SU-DHL-6 (cell line): ENCODE measurements at regions not wholly inside any gene's neighbourhood (a gene's known extent, or its start where the extent isn't known, plus 50 kb on each side); places are given as distances from the start of the nearest gene placed in this dataset.

Experiments used
- H2AFZ ChIP-seq: fragments of 200-600 bp; sonication (generic); 2 replicates; pipeline ENCODE4 v1.6.1; 2014; ENCODE audit warnings: low read depth, mild to moderate bottlenecking, moderate library complexity, mixed read lengths, antibody characterized with exemption, low read length; ENCODE audit not compliant: severe bottlenecking
- H3F3A ChIP-seq: fragments of 200-600 bp; shearing (Covaris generic); 2 replicates; pipeline ENCODE4 v1.6.0; 2016; ENCODE audit warnings: antibody characterized with exemption, mild to moderate bottlenecking; ENCODE audit not compliant: insufficient read depth
- H3K27ac ChIP-seq: fragments of 200-600 bp; sonication (generic); 2 replicates; pipeline ENCODE4 v1.5.1; 2016; ENCODE audit warnings: low read depth, mild to moderate bottlenecking, low read length, moderate library complexity, mixed read lengths
- H3K27me3 ChIP-seq: fragments of 200-600 bp; sonication (generic), shearing (Covaris generic); 2 replicates; pipeline ENCODE4 v1.6.0; 2014; ENCODE audit warnings: mild to moderate bottlenecking, low read length
- H3K36me3 ChIP-seq: fragments of 200-600 bp; sonication (generic); 2 replicates; pipeline ENCODE4 v1.6.1; 2014; ENCODE audit warnings: mild to moderate bottlenecking, low read length, mixed read lengths
- H3K4me2 ChIP-seq: fragments of 300-600, 200-600 bp; shearing (Covaris generic), sonication (generic); 2 replicates; pipeline ENCODE4 v1.6.0; 2014; ENCODE audit warnings: low read length, low read depth, mild to moderate bottlenecking; ENCODE audit not compliant: poor library complexity, severe bottlenecking
- H3K4me3 ChIP-seq: fragments of 200-600 bp; sonication (generic); 2 replicates; pipeline ENCODE4 v1.5.1; 2014; ENCODE audit warnings: antibody characterized with exemption, low read length, mild to moderate bottlenecking, mixed read lengths; ENCODE audit not compliant: insufficient read depth, poor library complexity, severe bottlenecking
- H3K79me2 ChIP-seq: fragments of 200-600 bp; sonication (generic); 2 replicates; pipeline ENCODE4 v1.6.1; 2014; ENCODE audit warnings: mild to moderate bottlenecking, low read length, moderate library complexity; ENCODE audit not compliant: insufficient read depth
- H3K9ac ChIP-seq: fragments of 200-600 bp; sonication (generic); 2 replicates; pipeline ENCODE4 v1.7.0; 2014; ENCODE audit warnings: mild to moderate bottlenecking, low read length
- H3K9me2 ChIP-seq: fragments of 200-600 bp; sonication (generic); replicated peaks from 2 replicates; pipeline ENCODE4 v1.6.1; 2014; ENCODE audit warnings: low read length; ENCODE audit not compliant: insufficient read depth
- H3K9me3 ChIP-seq: fragments of 200-600 bp; sonication (generic); 2 replicates; pipeline ENCODE4 v1.6.1; 2014; ENCODE audit warnings: low read length, mixed read lengths; ENCODE audit not compliant: insufficient read depth
- H4K20me1 ChIP-seq: fragments of 200-600 bp; sonication (generic); 2 replicates; pipeline ENCODE4 v1.6.1; 2014; ENCODE audit warnings: low read depth, mild to moderate bottlenecking, antibody characterized with exemption, low read length, moderate library complexity, mixed read lengths
- EZH2phosphoT487 ChIP-seq: fragments of 200-600 bp; sonication (generic), shearing (Covaris generic); conservative IDR thresholded peaks from 2 replicates; pipeline ENCODE4 v1.6.1; 2018; ENCODE audit warnings: mild to moderate bottlenecking, antibody characterized with exemption, low read length, moderate library complexity, mixed read lengths
- TF ChIP-seq, protein P1 (sequence below): fragments of 200-600 bp; sonication (generic); IDR thresholded peaks from one replicate; pipeline ENCODE4 v1.5.1; 2017; ENCODE audit warnings: antibody characterized with exemption, mild to moderate bottlenecking, low read length, moderate library complexity; ENCODE audit not compliant: insufficient read depth, poor library complexity, severe bottlenecking

DNA sequence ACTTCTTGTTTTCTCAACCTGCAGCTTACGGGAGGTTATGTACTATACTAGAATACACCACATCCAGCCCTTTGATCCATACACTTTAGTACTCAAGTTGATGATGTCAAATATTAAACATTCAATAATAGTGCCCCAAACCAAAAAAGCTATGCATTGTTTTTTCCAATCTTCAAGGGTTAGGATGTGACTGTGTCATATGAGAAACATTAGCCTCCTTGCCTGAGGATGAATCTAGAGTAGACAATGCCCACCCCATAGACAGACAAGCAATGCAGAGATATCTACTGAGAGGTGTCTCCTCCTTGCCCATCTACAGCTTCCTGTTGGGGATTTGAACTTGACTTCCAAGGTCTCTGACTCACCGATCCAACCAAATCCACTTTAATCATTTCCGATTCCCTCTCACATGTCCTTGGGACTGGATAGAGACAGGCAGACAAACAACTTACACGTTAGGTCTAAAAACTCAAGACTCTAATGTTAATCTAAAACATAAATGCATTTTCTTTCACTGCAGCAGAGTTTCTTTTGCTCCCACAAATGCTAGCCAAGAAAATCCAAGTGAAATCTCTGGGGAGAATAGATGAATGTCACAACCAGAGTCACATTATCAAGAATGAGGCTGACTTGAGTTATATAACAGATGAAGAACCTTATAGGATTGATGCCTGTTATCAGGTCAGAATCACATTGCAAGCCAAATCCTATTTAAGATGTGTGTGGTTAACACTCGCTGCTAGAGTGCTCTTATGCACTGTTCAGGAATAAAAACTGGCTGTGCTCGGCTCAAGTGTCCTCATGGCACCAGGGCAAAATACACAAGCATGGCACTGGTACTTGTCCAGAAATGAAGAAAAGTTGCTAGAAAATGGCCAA, 75.5 kb upstream of the TNFAIP3 start:
- Histone ChIP-seq H3K4me3 (no peak overlapping the region), H3F3A (no peaks in the 10 kb centered on the region), H3K36me3 (no peaks in the 10 kb centered on the region), H3K27me3 (no peaks in the 10 kb centered on the region), H3K9me2 (no peaks in the 10 kb centered on the region), H3K9me3 (no peaks in the 10 kb centered on the region), H3K27ac (no peak overlapping the region), H3K4me2 (no peak overlapping the region), H3K79me2 (no peaks in the 10 kb centered on the region), H3K9ac (no peak overlapping the region), H4K20me1 (no peaks in the 10 kb centered on the region), H2AFZ (no peak overlapping the region)
- TF ChIP-seq EZH2phosphoT487 = no peak
- TF ChIP-seq, protein P1, sequence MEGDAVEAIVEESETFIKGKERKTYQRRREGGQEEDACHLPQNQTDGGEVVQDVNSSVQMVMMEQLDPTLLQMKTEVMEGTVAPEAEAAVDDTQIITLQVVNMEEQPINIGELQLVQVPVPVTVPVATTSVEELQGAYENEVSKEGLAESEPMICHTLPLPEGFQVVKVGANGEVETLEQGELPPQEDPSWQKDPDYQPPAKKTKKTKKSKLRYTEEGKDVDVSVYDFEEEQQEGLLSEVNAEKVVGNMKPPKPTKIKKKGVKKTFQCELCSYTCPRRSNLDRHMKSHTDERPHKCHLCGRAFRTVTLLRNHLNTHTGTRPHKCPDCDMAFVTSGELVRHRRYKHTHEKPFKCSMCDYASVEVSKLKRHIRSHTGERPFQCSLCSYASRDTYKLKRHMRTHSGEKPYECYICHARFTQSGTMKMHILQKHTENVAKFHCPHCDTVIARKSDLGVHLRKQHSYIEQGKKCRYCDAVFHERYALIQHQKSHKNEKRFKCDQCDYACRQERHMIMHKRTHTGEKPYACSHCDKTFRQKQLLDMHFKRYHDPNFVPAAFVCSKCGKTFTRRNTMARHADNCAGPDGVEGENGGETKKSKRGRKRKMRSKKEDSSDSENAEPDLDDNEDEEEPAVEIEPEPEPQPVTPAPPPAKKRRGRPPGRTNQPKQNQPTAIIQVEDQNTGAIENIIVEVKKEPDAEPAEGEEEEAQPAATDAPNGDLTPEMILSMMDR = no peak

DNA sequence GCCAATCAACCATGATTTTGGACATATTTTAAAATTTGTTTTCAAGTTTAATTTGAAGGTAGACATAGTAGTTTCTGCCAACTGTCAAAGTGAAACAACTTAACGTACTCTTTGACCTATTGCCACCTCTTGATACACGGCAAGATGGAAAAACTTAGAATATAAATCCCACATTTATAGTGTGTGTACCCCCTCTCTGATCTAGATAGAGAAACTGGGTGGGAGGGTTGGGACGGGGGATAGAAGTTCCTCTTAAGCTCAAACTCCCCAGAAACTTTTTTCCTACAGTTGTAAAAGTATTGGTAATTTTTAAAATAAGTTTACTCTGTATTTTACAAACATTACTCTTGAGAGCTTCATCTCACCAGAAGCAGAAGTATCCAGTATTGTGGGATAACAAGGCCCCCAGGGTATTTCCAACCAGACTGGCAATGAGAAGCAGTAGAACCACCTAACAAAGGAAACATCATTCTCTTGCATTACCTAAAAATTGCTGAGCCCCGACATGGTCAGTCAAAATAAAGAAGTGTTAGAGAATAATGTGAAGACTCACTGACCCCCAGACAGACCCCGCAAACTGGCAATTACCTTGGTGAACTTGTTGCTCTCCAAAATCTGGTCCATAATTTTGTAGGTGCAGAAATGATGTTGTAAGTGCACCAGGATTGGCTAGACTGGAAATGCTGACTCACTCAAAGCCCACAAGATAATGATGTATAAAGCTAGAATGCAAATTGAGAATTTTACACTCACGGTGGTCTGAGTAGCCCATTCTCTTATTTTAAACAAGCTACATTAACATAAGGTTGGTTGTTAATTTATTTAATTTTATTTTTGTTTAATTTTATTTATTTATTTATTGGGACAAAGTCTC, 74.7 kb upstream of the TNFAIP3 start:
- Histone ChIP-seq H3K36me3 (no peaks in the 10 kb centered on the region), H3K4me3 (no peak overlapping the region), H2AFZ (no peak overlapping the region), H4K20me1 (no peaks in the 10 kb centered on the region), H3K79me2 (no peaks in the 10 kb centered on the region), H3K9me3 (no peaks in the 10 kb centered on the region), H3K9me2 (no peaks in the 10 kb centered on the region), H3K27me3 (no peaks in the 10 kb centered on the region), H3K27ac (no peak overlapping the region), H3K9ac (no peak overlapping the region), H3F3A (no peaks in the 10 kb centered on the region), H3K4me2 (no peak overlapping the region)
- TF ChIP-seq, protein P1 = no peak
- no peak for TF ChIP-seq EZH2phosphoT487

DNA sequence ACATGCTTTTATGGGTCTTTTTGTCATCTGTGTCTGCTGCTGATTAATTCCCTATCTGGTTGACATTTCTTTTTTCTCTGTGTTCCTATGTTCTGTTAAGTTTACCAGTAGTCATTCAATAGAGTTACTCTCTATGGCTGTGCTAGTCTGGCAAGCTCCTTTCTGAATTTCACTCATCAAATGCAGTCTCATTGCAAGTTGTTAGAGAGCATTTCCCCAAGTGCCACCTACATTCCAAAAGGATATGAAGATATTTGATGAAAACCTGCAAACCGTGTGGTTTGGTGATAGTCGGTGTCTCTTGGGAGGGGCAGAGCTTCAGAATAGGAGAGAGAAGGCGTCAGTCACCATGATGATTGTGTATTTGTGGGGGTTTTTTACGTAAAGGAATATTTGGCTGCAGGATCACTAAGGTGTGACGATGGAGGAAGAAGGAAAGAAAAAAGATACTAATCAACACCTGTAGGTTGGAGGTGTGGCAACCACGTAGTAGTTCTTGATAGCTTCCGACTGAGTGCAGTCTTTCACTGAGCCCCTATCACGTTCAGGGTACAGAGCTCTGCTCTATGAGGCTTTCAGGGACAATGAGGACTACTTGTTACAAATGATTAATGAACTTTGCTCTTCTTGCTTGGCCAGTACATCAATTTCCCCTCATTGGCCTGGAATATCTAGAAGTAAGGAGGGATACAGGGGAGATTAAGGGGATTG, 73.1 kb upstream of the TNFAIP3 start:
- Histone ChIP-seq H3K9me3 (no peaks in the 10 kb centered on the region), H3K9ac (no peak overlapping the region), H3F3A (no peaks in the 10 kb centered on the region), H3K79me2 (no peaks in the 10 kb centered on the region), H3K27me3 (no peaks in the 10 kb centered on the region), H3K9me2 (no peaks in the 10 kb centered on the region), H3K36me3 (no peaks in the 10 kb centered on the region), H3K27ac (no peak overlapping the region), H3K4me3 (no peak overlapping the region), H2AFZ (no peak overlapping the region), H3K4me2 (no peak overlapping the region), H4K20me1 (no peaks in the 10 kb centered on the region)
- TF ChIP-seq, protein P1 = no peak
- TF ChIP-seq EZH2phosphoT487 = no peak
